H1 (cell line): ENCODE measurements at regions not wholly inside any gene's neighbourhood (a gene's known extent, or its start where the extent isn't known, plus 50 kb on each side); places are given as distances from the start of the nearest gene placed in this dataset.

Experiments
- CTCF ChIA-PET: fragments of 300-600 bp; sonication (Branson Sonifier 250); formaldehyde crosslinking; loops from one replicate; lab custom pipeline; 2021; ENCODE audit not compliant: partially characterized antibody; lab: Charles Lee
- POLR2A ChIA-PET: fragments of 300-600 bp; sonication (Branson Sonifier 250); formaldehyde crosslinking; loops from one replicate; lab custom pipeline; 2021; ENCODE audit warnings: inconsistent platforms; ENCODE audit not compliant: partially characterized antibody; lab: Charles Lee
- DNase-seq, 2 experiments: peaks; one replicate each; pipeline versions ENCODE4 v3.0.0 to v3.0.0-alpha.2; 2010 to 2022; ENCODE audit warnings: low spot score in 2 of 2, low read depth in 1 of 2, mixed read lengths in 1 of 2
- FAIRE-seq: peaks from 2 replicates; lab custom pipeline; 2011; peaks lifted over from hg19 to GRCh38; lab: Jason Lieb, UNC
- H2AFZ ChIP-seq: 2 replicates; pipeline ENCODE4 v1.8.1; 2012; ENCODE audit warnings: low read length, inconsistent platforms
- H2AK5ac ChIP-seq: 2 replicates; pipeline ENCODE4 v1.6.1; 2013; ENCODE audit warnings: low read depth, low read length
- H2BK120ac ChIP-seq: replicated peaks from 2 replicates; pipeline ENCODE3; 2013; ENCODE audit warnings: low read depth, low read length, inconsistent platforms
- H2BK12ac ChIP-seq: 2 replicates; pipeline ENCODE4 v1.6.1; 2013; ENCODE audit warnings: low read depth, low read length
- H2BK15ac ChIP-seq: 2 replicates; pipeline ENCODE4 v1.6.1; 2013; ENCODE audit warnings: low read length
- H2BK20ac ChIP-seq: 2 replicates; pipeline ENCODE4 v1.6.1; 2013; ENCODE audit warnings: low read length
- H2BK5ac ChIP-seq: 2 replicates; pipeline ENCODE4 v1.6.1; 2013; ENCODE audit warnings: low read depth, low read length
- H3K14ac ChIP-seq: 2 replicates; pipeline ENCODE4 v1.6.1; 2013; ENCODE audit warnings: inconsistent platforms; ENCODE audit not compliant: insufficient read length
- H3K18ac ChIP-seq: 2 replicates; pipeline ENCODE4 v1.6.1; 2013; ENCODE audit warnings: low read length; ENCODE audit errors: extremely low read depth
- H3K23ac ChIP-seq: 2 replicates; pipeline ENCODE4 v1.6.1; 2013; ENCODE audit warnings: inconsistent platforms; ENCODE audit not compliant: insufficient read length
- H3K23me2 ChIP-seq: 2 replicates; pipeline ENCODE4 v1.6.1; 2013; ENCODE audit warnings: low read depth, low read length
- H3K27ac ChIP-seq: 2 replicates; pipeline ENCODE4 v1.6.1; 2011; ENCODE audit warnings: low read depth, low read length, inconsistent platforms
- H3K27me3 ChIP-seq, 4 experiments: replicated peaks in 1 of 4; 1 replicate in 1 of 4; 2 replicates in 3 of 4; pipeline versions ENCODE4 v1.6.1 to v1.8.1; 2011 to 2013; ENCODE audit warnings: low read length in 3 of 4, mild to moderate bottlenecking in 3 of 4, inconsistent platforms in 2 of 4, mixed read lengths in 2 of 4, moderate library complexity in 1 of 4; ENCODE audit not compliant: control insufficient read depth in 3 of 4, insufficient read depth in 3 of 4; ENCODE audit errors: extremely low read depth in 1 of 4
- H3K36me3 ChIP-seq, 4 experiments: 2 replicates each; pipeline versions ENCODE4 v1.6.1 to v1.8.1; 2011 to 2013; ENCODE audit warnings: mild to moderate bottlenecking in 4 of 4, low read length in 3 of 4, moderate library complexity in 2 of 4, control low read depth in 1 of 4, inconsistent platforms in 1 of 4; ENCODE audit not compliant: insufficient read depth in 4 of 4, control insufficient read depth in 2 of 4
- H3K4ac ChIP-seq: replicated peaks from 2 replicates; pipeline ENCODE3; 2013; ENCODE audit warnings: low read length, low read depth, mixed read lengths, inconsistent platforms; ENCODE audit not compliant: insufficient read length
- H3K4me1 ChIP-seq, 4 experiments: replicated peaks in 1 of 4; 1 replicate in 1 of 4; 2 replicates in 3 of 4; pipeline versions ENCODE4 v1.6.1 to v1.8.1; 2011 to 2013; ENCODE audit warnings: low read length in 3 of 4, inconsistent platforms in 2 of 4, mixed read lengths in 1 of 4; ENCODE audit not compliant: insufficient read depth in 4 of 4, control insufficient read depth in 3 of 4
- H3K4me2 ChIP-seq, 2 experiments: 2 replicates each; pipeline versions ENCODE4 v1.6.1 to v1.8.1; 2011 to 2013; ENCODE audit warnings: low read depth in 2 of 2, low read length in 2 of 2, control low read depth in 1 of 2, inconsistent platforms in 1 of 2, mild to moderate bottlenecking in 1 of 2; ENCODE audit not compliant: insufficient read depth in 1 of 2
- H3K4me3 ChIP-seq, 4 experiments: fragments of 200-600, 300-600 bp in 1 of 4; sonication (generic), shearing (Covaris generic), sonication (Bioruptor Twin) in 1 of 4; 2 replicates each; pipeline versions ENCODE4 v1.5.1 to v1.8.1; 2011 to 2016; ENCODE audit warnings: low read length in 4 of 4, low read depth in 3 of 4, control low read depth in 2 of 4, inconsistent platforms in 2 of 4, mild to moderate bottlenecking in 2 of 4, mixed read lengths in 1 of 4, moderate library complexity in 1 of 4; ENCODE audit not compliant: insufficient read depth in 2 of 4; ENCODE audit errors: extremely low read depth in 1 of 4
- H3K56ac ChIP-seq: replicated peaks from 2 replicates; pipeline ENCODE3; 2013; ENCODE audit warnings: low read depth, mild to moderate bottlenecking, mixed read lengths, low read length, inconsistent platforms; ENCODE audit not compliant: insufficient read length
- H3K79me1 ChIP-seq: 2 replicates; pipeline ENCODE4 v1.6.1; 2013; ENCODE audit warnings: low read depth, low read length, control low read depth
- H3K79me2 ChIP-seq, 2 experiments: 2 replicates each; pipeline versions ENCODE4 v1.6.1 to v1.8.1; 2012 to 2013; ENCODE audit warnings: low read length in 2 of 2, mild to moderate bottlenecking in 2 of 2, inconsistent platforms in 1 of 2; ENCODE audit not compliant: insufficient read depth in 2 of 2, control insufficient read depth in 1 of 2
- H3K9ac ChIP-seq, 4 experiments: replicated peaks in 1 of 4; 1 replicate in 1 of 4; 2 replicates in 3 of 4; pipeline versions ENCODE4 v1.6.1 to v1.8.1; 2011 to 2013; ENCODE audit warnings: low read depth in 3 of 4, low read length in 3 of 4, control low read depth in 2 of 4, mild to moderate bottlenecking in 2 of 4, moderate library complexity in 2 of 4, inconsistent platforms in 1 of 4; ENCODE audit errors: extremely low read depth in 1 of 4
- H3K9me3 ChIP-seq, 2 experiments: 2 replicates each; pipeline versions ENCODE4 v1.6.1 to v1.8.1; 2012 to 2013; ENCODE audit warnings: mild to moderate bottlenecking in 2 of 2, moderate library complexity in 2 of 2, control low read depth in 1 of 2, inconsistent platforms in 1 of 2, low read depth in 1 of 2, low read length in 1 of 2, mixed read lengths in 1 of 2; ENCODE audit not compliant: insufficient read depth in 2 of 2
- H4K20me1 ChIP-seq, 2 experiments: replicated peaks in 1 of 2; 2 replicates each; pipeline versions ENCODE3 to v1.8.1; 2011 to 2013; ENCODE audit warnings: inconsistent platforms in 2 of 2, low read length in 2 of 2, mild to moderate bottlenecking in 1 of 2; ENCODE audit not compliant: insufficient read depth in 2 of 2, control insufficient read depth in 1 of 2
- H4K5ac ChIP-seq: 2 replicates; pipeline ENCODE4 v1.6.1; 2013; ENCODE audit warnings: low read length, low read depth, mixed read lengths, inconsistent platforms; ENCODE audit not compliant: insufficient read length
- H4K8ac ChIP-seq: 2 replicates; pipeline ENCODE4 v1.8.0; 2013; ENCODE audit warnings: mild to moderate bottlenecking, moderate library complexity, low read length, inconsistent platforms; ENCODE audit not compliant: insufficient read depth; ENCODE audit errors: extremely low read depth
- H4K91ac ChIP-seq: replicated peaks from 2 replicates; pipeline ENCODE3; 2013; ENCODE audit warnings: low read length, mixed read lengths, inconsistent platforms; ENCODE audit not compliant: insufficient read length
- CHD2 ChIP-seq: IDR thresholded peaks from 2 replicates; pipeline ENCODE4 v1.6.1; 2012; ENCODE audit warnings: low read length, improper control_type of control experiment
- CREB1 ChIP-seq: IDR thresholded peaks from 2 replicates; pipeline ENCODE4 v1.6.1; 2012; ENCODE audit warnings: inconsistent platforms
- E2F6 ChIP-seq: IDR thresholded peaks from 2 replicates; pipeline ENCODE4 v1.6.1; 2012; ENCODE audit warnings: inconsistent platforms
- EGR1 ChIP-seq: IDR thresholded peaks from 2 replicates; pipeline ENCODE4 v1.6.1; 2011; ENCODE audit warnings: low read depth, low read length, borderline replicate concordance
- FOSL1 ChIP-seq: IDR thresholded peaks from 2 replicates; pipeline ENCODE4 v1.6.1; 2011; ENCODE audit warnings: mild to moderate bottlenecking, low read depth, low read length, moderate library complexity; ENCODE audit not compliant: insufficient read depth
- HDAC6 ChIP-seq: IDR thresholded peaks from one replicate; pipeline ENCODE4 v1.7.1; 2012; ENCODE audit warnings: low read depth, mild to moderate bottlenecking, inconsistent platforms, low read length, moderate library complexity
- JUND ChIP-seq: IDR thresholded peaks from 2 replicates; pipeline ENCODE4 v1.6.1; 2011; ENCODE audit warnings: mild to moderate bottlenecking, improper control_type of control experiment, low read length
- MAX ChIP-seq: IDR thresholded peaks from 2 replicates; pipeline ENCODE4 v1.6.1; 2012; ENCODE audit warnings: inconsistent platforms
- RFX5 ChIP-seq: IDR thresholded peaks from 2 replicates; pipeline ENCODE4 v1.6.1; 2011; ENCODE audit warnings: low read depth, low read length, improper control_type of control experiment, borderline replicate concordance
- RXRA ChIP-seq: IDR thresholded peaks from 2 replicates; pipeline ENCODE4 v1.6.1; 2011; ENCODE audit warnings: low read depth, mild to moderate bottlenecking, low read length, moderate library complexity; ENCODE audit not compliant: insufficient read depth
- SIRT6 ChIP-seq: IDR thresholded peaks from one replicate; pipeline ENCODE4 v1.7.1; 2012; ENCODE audit warnings: low read length, inconsistent platforms
- SP1 ChIP-seq: IDR thresholded peaks from 2 replicates; pipeline ENCODE4 v1.6.1; 2011; ENCODE audit warnings: low read depth, low read length
- SP2 ChIP-seq: IDR thresholded peaks from 2 replicates; pipeline ENCODE4 v1.6.1; 2012; ENCODE audit warnings: mild to moderate bottlenecking, low read length, inconsistent platforms
- SP4 ChIP-seq: IDR thresholded peaks from 2 replicates; pipeline ENCODE4 v1.6.1; 2012; ENCODE audit warnings: low read length, inconsistent platforms
- TBP ChIP-seq: IDR thresholded peaks from 2 replicates; pipeline ENCODE4 v1.6.1; 2011; ENCODE audit warnings: low read depth, low read length, improper control_type of control experiment
- WGBS, 2 experiments: shearing (Covaris generic) in 1 of 2; methylation state at CpG; one replicate each; pipeline versions ENCODE4 v1.1.6 to v1.1.7; 2013 to 2015; ENCODE audit warnings: low lambda C conversion rate in 2 of 2, mixed read lengths in 2 of 2, inconsistent platforms in 1 of 2, low coverage in 1 of 2, missing lambda C conversion rate in 1 of 2; ENCODE audit not compliant: insufficient replicate concordance in 2 of 2, insufficient coverage in 1 of 2, insufficient read length in 1 of 2; ENCODE audit errors: extremely low coverage in 1 of 2, missing lambda C conversion rate in 1 of 2; 5-methylcytosine and 5-hydroxymethylcytosine counted together

- H2BK120ac ChIP-seq, result no peak overlapping the region
- no peak overlapping the region for H3K4me2 ChIP-seq
- H3K27ac ChIP-seq, result no peak overlapping the region
- no peak overlapping the region for H3K14ac ChIP-seq
- H2AFZ ChIP-seq, result no peak overlapping the region
- POLR2A ChIA-PET, result no interaction called here
- H3K23me2 ChIP-seq, result no peaks in the 10 kb centered on the region
- no peaks in the 10 kb centered on the region for H3K79me1 ChIP-seq
- H3K9ac ChIP-seq, result no peak overlapping the region
- H4K91ac ChIP-seq, result no peak overlapping the region
- no peak overlapping the region for H3K4ac ChIP-seq
- no peak overlapping the region for H2BK5ac ChIP-seq
- no peak overlapping the region for H2BK15ac ChIP-seq
- H2BK20ac ChIP-seq, result no peak overlapping the region
- no peak overlapping the region for H4K8ac ChIP-seq
- H3K23ac ChIP-seq, result no peak overlapping the region
- H3K79me2 ChIP-seq, result no peaks in the 10 kb centered on the region
- H3K4me3 ChIP-seq, result no peak overlapping the region
- H3K18ac ChIP-seq, result no peak overlapping the region
- no peaks in the 10 kb centered on the region for H3K9me3 ChIP-seq
- peaks cover 0 to 3% (median 1%) of the 10 kb centered on the region in 4 experiments; a peak in 3 of 7 replicates for H3K4me1 ChIP-seq
- no peak overlapping the region for H2AK5ac ChIP-seq
- no peaks in the 10 kb centered on the region for H3K27me3 ChIP-seq
- DNase-seq (no peak), FAIRE-seq (no peak)
- no peak overlapping the region for H2BK12ac ChIP-seq
- CTCF ChIA-PET, result interaction anchor here (1.6 kb wide), 1 partner anchor 14 kb away, joined by 4 read pairs; no protein-coding TSS in a partner anchor
- H3K56ac ChIP-seq, result no peak overlapping the region
- 91% methylated on average over 6 of the region's 6 CpGs; no CpG with 5 or more reads in 1 of the 2 experiments for WGBS, 2 experiments
- H3K36me3 ChIP-seq, result no peaks in the 10 kb centered on the region
- no peaks in the 10 kb centered on the region for H4K20me1 ChIP-seq
- H4K5ac ChIP-seq, result no peak overlapping the region
- TF ChIP-seq CREB1 (no peak), EGR1 (no peak), TBP (no peak), SP1 (no peak), SIRT6 (no peak), RXRA (no peak), E2F6 (no peak), SP2 (no peak), RFX5 (no peak), SP4 (no peak), MAX (no peak), JUND (no peak), HDAC6 (no peak), FOSL1 (no peak), CHD2 (no peak)
Measured at GRCh38 chr4:71691416-71692073, 92.3 kb downstream of the GC start.
